ENCODE measurements at regions not wholly inside any gene's neighbourhood (a gene's known extent, or its start where the extent isn't known, plus 50 kb on each side); places are given as distances from the start of the nearest gene placed in this dataset.
"Not testable (repeated sequence)": the region's sequence is repeated elsewhere in the genome, so short reads cannot be mapped to it uniquely, and the experiment has no call there.

DNA sequence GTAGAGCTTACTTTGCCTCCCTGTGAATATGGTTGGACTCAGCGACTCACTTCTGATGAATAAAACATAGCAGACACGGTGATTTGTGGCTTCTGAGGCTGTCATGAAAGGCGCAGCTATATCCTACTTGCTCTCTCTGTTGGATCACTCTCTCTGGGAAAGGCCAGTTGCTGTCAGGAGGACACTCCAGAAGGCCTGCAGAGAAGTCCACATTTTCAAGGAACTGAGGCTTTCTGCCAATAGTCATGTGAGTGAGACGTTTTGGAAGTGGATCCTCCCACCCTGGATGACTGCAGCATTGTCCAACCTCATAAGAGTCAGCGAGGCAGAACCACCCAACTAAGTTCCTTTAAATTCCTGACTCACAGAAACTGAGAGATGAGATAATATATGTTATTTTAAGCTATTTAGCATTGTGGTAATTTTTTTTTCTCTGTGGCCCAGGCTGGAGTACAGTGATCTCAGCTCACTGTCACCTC, 156.0 kb upstream of the MAST4 start:
- no peak overlapping the region for H3K27ac ChIP-seq (ENCODE audit: insufficient read depth in 1 of 2, low read depth in 1 of 2, low read length in 2 of 2, poor library complexity in 1 of 2, severe bottlenecking in 2 of 2)
- POLR2A ChIA-PET: no interaction called here

DNA sequence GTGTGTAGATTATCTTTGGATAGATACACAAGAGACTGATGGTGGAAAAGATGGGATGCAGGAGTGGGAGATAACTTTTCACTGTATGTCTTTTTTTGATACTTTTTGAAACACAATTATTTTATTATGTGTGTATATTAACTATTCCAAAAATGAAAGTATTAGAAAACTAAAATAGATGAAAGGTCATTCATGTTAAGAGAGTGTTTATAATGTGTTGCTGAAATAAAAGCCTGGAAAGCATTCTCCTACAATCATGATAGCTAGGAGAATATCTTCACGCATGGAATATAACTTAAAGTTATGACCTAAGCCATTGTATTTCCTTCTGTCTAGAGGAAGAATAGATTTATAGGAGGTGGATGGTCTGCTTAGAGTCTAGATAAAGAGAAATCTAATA, 154.8 kb upstream of the MAST4 start:
- no CpG with 5 or more reads among the region's 1 CpG for WGBS (ENCODE audit: insufficient coverage)
- H3K4me3 ChIP-seq (ENCODE audit: control insufficient read depth in 1 of 7, extremely low read depth in 1 of 7, insufficient read depth in 4 of 7, low read depth in 2 of 7, low read length in 6 of 7): no peak overlapping the region
- ChIA-PET CTCF (no interaction called here), POLR2A (no interaction called here)
- no peaks in the 10 kb centered on the region for H3K9me3 ChIP-seq (ENCODE audit: control extremely low read depth in 1 of 5, control insufficient read depth in 4 of 5, insufficient read depth in 2 of 5, low read depth in 1 of 5, low read length in 4 of 5)
- H3K27ac ChIP-seq (ENCODE audit: insufficient read depth in 1 of 2, low read depth in 1 of 2, low read length in 2 of 2, poor library complexity in 1 of 2, severe bottlenecking in 2 of 2): no peak overlapping the region
- no peaks in the 10 kb centered on the region for H3K27me3 ChIP-seq (replicated peaks in 2 of 5; ENCODE audit: control insufficient read depth in 4 of 5, insufficient read depth in 5 of 5, low read length in 4 of 5)
- H3K4me1 ChIP-seq (ENCODE audit: control extremely low read depth in 1 of 4, control insufficient read depth in 4 of 4, insufficient read depth in 4 of 4, low read length in 3 of 4): no peaks in the 10 kb centered on the region
- DNase-seq: no peak
- no peaks in the 10 kb centered on the region for H3K36me3 ChIP-seq (ENCODE audit: control insufficient read depth in 4 of 4, insufficient read depth in 4 of 4, low read length in 3 of 4)

More for the DNA sequence above, 156.0 kb upstream of the MAST4 start:
- H3K36me3 ChIP-seq (ENCODE audit: control insufficient read depth in 4 of 4, insufficient read depth in 4 of 4, low read length in 3 of 4): no peaks in the 10 kb centered on the region
- no peaks in the 10 kb centered on the region for H3K27me3 ChIP-seq (replicated peaks in 2 of 5; ENCODE audit: control insufficient read depth in 4 of 5, insufficient read depth in 5 of 5, low read length in 4 of 5)
- no peaks in the 10 kb centered on the region for H3K4me1 ChIP-seq (ENCODE audit: control extremely low read depth in 1 of 4, control insufficient read depth in 4 of 4, insufficient read depth in 4 of 4, low read length in 3 of 4)
- DNase-seq: no peak
- CTCF ChIA-PET: no interaction called here
- no peaks in the 10 kb centered on the region for H3K9me3 ChIP-seq (ENCODE audit: control extremely low read depth in 1 of 5, control insufficient read depth in 4 of 5, insufficient read depth in 2 of 5, low read depth in 1 of 5, low read length in 4 of 5)
- WGBS (ENCODE audit: insufficient coverage): 90% methylated on average over 3 of the region's 5 CpGs
- no peak overlapping the region for H3K4me3 ChIP-seq (ENCODE audit: control insufficient read depth in 1 of 7, extremely low read depth in 1 of 7, insufficient read depth in 4 of 7, low read depth in 2 of 7, low read length in 6 of 7)

DNA sequence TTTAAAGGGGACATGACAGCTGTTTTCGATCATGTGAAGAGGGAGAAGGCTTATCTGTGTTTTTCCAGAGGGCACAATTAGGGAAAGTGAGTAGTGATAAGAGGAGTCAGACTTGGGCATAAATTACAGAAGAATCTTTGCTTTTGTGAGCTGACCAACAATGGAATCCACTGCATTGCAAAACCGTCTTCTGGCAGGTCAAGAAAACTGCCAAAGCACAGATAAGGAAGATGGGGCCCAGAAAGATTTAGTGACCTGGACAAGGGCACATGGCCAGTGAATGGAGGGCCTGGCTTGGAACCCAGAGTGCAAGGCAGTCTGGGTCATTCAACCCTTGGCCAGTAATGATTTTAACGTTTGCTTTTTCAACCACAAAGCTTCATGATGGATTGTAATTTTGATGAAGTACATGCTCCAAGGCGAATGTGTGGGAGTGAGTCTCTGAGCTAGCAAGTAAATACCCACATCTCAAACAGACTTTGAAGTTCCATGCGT, 153.2 kb upstream of the MAST4 start:
- CTCF ChIA-PET: interaction anchor here (1.2 kb wide), 1 partner anchor 135 kb away, joined by 3 read pairs; no protein-coding TSS in a partner anchor
- H3K4me3 ChIP-seq (ENCODE audit: control insufficient read depth in 1 of 7, extremely low read depth in 1 of 7, insufficient read depth in 4 of 7, low read depth in 2 of 7, low read length in 6 of 7): no peak overlapping the region
- no peak overlapping the region for H3K27ac ChIP-seq (ENCODE audit: insufficient read depth in 1 of 2, low read depth in 1 of 2, low read length in 2 of 2, poor library complexity in 1 of 2, severe bottlenecking in 2 of 2)
- H3K4me1 ChIP-seq (ENCODE audit: control extremely low read depth in 1 of 4, control insufficient read depth in 4 of 4, insufficient read depth in 4 of 4, low read length in 3 of 4): no peaks in the 10 kb centered on the region
- WGBS (ENCODE audit: insufficient coverage): 84% methylated on average over 3 of the region's 5 CpGs
- DNase-seq: no peak
- POLR2A ChIA-PET: no interaction called here
- no peaks in the 10 kb centered on the region for H3K9me3 ChIP-seq (ENCODE audit: control extremely low read depth in 1 of 5, control insufficient read depth in 4 of 5, insufficient read depth in 2 of 5, low read depth in 1 of 5, low read length in 4 of 5)
- no peaks in the 10 kb centered on the region for H3K27me3 ChIP-seq (replicated peaks in 2 of 5; ENCODE audit: control insufficient read depth in 4 of 5, insufficient read depth in 5 of 5, low read length in 4 of 5)
- no peaks in the 10 kb centered on the region for H3K36me3 ChIP-seq (ENCODE audit: control insufficient read depth in 4 of 4, insufficient read depth in 4 of 4, low read length in 3 of 4)

DNA sequence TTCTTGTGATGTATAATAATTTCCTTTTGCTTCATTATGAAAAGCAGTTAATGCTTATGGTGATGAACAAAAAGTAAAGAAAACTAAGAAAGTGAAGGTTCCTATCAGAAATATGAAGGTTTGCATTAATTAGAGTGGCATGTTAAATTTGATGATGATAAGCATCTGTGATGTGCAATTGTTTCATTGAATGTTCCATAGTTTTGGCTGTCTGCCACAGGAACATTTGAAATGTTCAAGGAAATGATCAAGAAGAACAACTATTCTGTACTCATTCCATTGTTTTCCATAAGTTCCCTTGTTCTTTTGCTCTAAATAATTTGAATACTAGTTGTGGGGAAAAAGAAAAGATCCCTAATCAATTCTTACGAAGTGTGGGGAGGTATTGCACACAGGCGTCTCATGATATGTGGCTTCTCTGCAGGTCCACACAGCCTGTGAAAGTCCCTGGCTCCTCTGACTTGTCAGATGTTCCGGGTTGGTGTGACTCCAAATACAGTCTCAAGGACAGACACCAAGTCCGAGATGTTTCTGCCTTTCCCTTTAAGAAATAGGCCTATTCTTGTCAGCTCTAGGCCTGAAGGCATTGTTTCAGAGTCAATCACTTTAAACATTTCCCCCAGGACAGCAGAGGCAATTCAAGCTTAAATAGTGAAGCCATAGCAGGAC, 152.6 kb upstream of the MAST4 start:
- no peak overlapping the region for H3K27ac ChIP-seq (ENCODE audit: insufficient read depth in 1 of 2, low read depth in 1 of 2, low read length in 2 of 2, poor library complexity in 1 of 2, severe bottlenecking in 2 of 2)
- ChIA-PET POLR2A (no interaction called here), CTCF (no interaction called here)
- H3K4me3 ChIP-seq (ENCODE audit: control insufficient read depth in 1 of 7, extremely low read depth in 1 of 7, insufficient read depth in 4 of 7, low read depth in 2 of 7, low read length in 6 of 7): no peak overlapping the region
- no peaks in the 10 kb centered on the region for H3K27me3 ChIP-seq (replicated peaks in 2 of 5; ENCODE audit: control insufficient read depth in 4 of 5, insufficient read depth in 5 of 5, low read length in 4 of 5)
- 96% methylated on average over 4 of the region's 4 CpGs for WGBS (ENCODE audit: insufficient coverage)
- H3K9me3 ChIP-seq (ENCODE audit: control extremely low read depth in 1 of 5, control insufficient read depth in 4 of 5, insufficient read depth in 2 of 5, low read depth in 1 of 5, low read length in 4 of 5): no peaks in the 10 kb centered on the region
- no peaks in the 10 kb centered on the region for H3K36me3 ChIP-seq (ENCODE audit: control insufficient read depth in 4 of 4, insufficient read depth in 4 of 4, low read length in 3 of 4)
- no peak for DNase-seq
- H3K4me1 ChIP-seq (ENCODE audit: control extremely low read depth in 1 of 4, control insufficient read depth in 4 of 4, insufficient read depth in 4 of 4, low read length in 3 of 4): no peaks in the 10 kb centered on the region

DNA sequence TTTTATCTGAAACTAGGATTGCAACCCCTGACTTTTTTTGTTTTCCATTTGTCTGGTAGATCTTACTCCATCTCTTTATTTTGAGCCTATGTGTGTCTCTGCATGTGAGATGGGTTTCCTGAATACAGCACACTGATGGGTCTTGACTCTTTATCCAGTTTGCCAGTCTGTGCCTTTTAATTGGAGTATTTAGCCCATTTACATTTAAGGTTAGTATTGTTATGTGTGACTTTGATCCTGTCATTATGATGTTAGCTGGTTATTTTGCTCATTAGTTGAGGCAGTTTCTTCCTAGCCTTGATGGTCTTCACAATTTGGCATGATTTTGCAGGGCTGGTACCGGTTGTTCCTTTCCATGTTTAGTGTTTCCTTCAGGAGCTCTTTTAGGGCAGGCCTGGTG, 148.1 kb upstream of the MAST4 start:
- H3K4me1 ChIP-seq (ENCODE audit: control extremely low read depth in 1 of 4, control insufficient read depth in 4 of 4, insufficient read depth in 4 of 4, low read length in 3 of 4); H3K9me3 ChIP-seq (ENCODE audit: control extremely low read depth in 1 of 5, control insufficient read depth in 4 of 5, insufficient read depth in 2 of 5, low read depth in 1 of 5, low read length in 4 of 5); H3K27ac ChIP-seq (ENCODE audit: insufficient read depth in 1 of 2, low read depth in 1 of 2, low read length in 2 of 2, poor library complexity in 1 of 2, severe bottlenecking in 2 of 2); H3K36me3 ChIP-seq (ENCODE audit: control insufficient read depth in 4 of 4, insufficient read depth in 4 of 4, low read length in 3 of 4); H3K4me3 ChIP-seq (ENCODE audit: control insufficient read depth in 1 of 7, extremely low read depth in 1 of 7, insufficient read depth in 4 of 7, low read depth in 2 of 7, low read length in 6 of 7); DNase-seq; POLR2A ChIA-PET; CTCF ChIA-PET; H3K27me3 ChIP-seq (replicated peaks in 2 of 5; ENCODE audit: control insufficient read depth in 4 of 5, insufficient read depth in 5 of 5, low read length in 4 of 5): not testable (repeated sequence)
- no CpG with 5 or more reads among the region's 1 CpG for WGBS (ENCODE audit: insufficient coverage)

DNA sequence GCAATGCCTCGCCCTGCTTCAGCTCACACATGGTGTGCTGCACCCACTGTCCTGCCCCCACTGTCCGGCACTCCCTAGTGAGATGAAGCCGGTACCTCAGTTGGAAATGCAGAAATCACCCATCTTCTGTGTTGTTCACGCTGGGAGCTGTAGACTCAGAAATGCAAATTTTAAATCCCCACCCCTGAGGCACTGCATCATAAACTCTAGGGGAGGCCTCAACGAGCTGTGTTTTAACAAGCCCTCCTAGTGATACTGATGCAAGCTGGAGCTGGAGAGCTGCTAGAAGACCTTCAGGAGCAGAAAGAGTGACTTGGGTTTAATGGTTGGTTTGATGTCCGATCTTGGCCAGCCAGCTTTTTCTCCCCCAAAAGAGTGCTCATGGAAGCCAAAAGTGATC, 146.0 kb upstream of the MAST4 start:
- no peak for DNase-seq
- H3K27ac ChIP-seq (ENCODE audit: insufficient read depth in 1 of 2, low read depth in 1 of 2, low read length in 2 of 2, poor library complexity in 1 of 2, severe bottlenecking in 2 of 2): no peak overlapping the region
- H3K27me3 ChIP-seq (replicated peaks in 2 of 5; ENCODE audit: control insufficient read depth in 4 of 5, insufficient read depth in 5 of 5, low read length in 4 of 5): no peaks in the 10 kb centered on the region
- peaks cover 0 to 6% (median 0%) of the 10 kb centered on the region in 4 experiments for H3K4me1 ChIP-seq (ENCODE audit: control extremely low read depth in 1 of 4, control insufficient read depth in 4 of 4, insufficient read depth in 4 of 4, low read length in 3 of 4)
- ChIA-PET CTCF (no interaction called here), POLR2A (no interaction called here)
- WGBS (ENCODE audit: insufficient coverage): 100% methylated on average over 5 of the region's 6 CpGs
- H3K9me3 ChIP-seq (ENCODE audit: control extremely low read depth in 1 of 5, control insufficient read depth in 4 of 5, insufficient read depth in 2 of 5, low read depth in 1 of 5, low read length in 4 of 5): peaks cover 0 to 5% (median 0%) of the 10 kb centered on the region in 5 experiments
- H3K4me3 ChIP-seq (ENCODE audit: control insufficient read depth in 1 of 7, extremely low read depth in 1 of 7, insufficient read depth in 4 of 7, low read depth in 2 of 7, low read length in 6 of 7): no peak overlapping the region
- no peaks in the 10 kb centered on the region for H3K36me3 ChIP-seq (ENCODE audit: control insufficient read depth in 4 of 4, insufficient read depth in 4 of 4, low read length in 3 of 4)

DNA sequence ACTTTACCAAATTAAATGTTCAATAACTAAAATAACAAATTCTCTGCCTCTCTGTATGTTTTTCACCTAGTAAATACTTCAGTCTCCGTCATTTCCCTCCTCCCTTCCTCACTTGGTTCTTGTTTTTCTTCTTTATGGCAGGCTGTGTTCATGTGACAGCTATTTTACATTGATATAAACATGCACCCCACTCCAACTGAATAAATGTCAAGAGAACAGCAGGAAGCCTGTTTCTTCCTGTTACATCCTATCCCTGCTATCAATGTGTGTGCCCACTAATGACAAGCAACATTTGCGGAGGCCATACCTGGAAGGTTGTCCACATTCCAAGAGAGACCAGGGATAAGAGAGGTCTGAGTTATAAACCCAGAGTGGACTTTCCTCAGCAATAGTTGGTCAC, 145.2 kb upstream of the MAST4 start:
- Histone ChIP-seq H3K9me3 (ENCODE audit: control extremely low read depth in 1 of 5, control insufficient read depth in 4 of 5, insufficient read depth in 2 of 5, low read depth in 1 of 5, low read length in 4 of 5) (peaks cover 0 to 5% (median 0%) of the 10 kb centered on the region in 5 experiments), H3K27ac (ENCODE audit: insufficient read depth in 1 of 2, low read depth in 1 of 2, low read length in 2 of 2, poor library complexity in 1 of 2, severe bottlenecking in 2 of 2) (no peak overlapping the region), H3K27me3 (replicated peaks in 2 of 5; ENCODE audit: control insufficient read depth in 4 of 5, insufficient read depth in 5 of 5, low read length in 4 of 5) (no peaks in the 10 kb centered on the region), H3K36me3 (ENCODE audit: control insufficient read depth in 4 of 4, insufficient read depth in 4 of 4, low read length in 3 of 4) (no peaks in the 10 kb centered on the region), H3K4me3 (ENCODE audit: control insufficient read depth in 1 of 7, extremely low read depth in 1 of 7, insufficient read depth in 4 of 7, low read depth in 2 of 7, low read length in 6 of 7) (no peak overlapping the region), H3K4me1 (ENCODE audit: control extremely low read depth in 1 of 4, control insufficient read depth in 4 of 4, insufficient read depth in 4 of 4, low read length in 3 of 4) (peaks cover 0 to 6% (median 0%) of the 10 kb centered on the region in 4 experiments)
- no CpG with 5 or more reads among the region's 2 CpGs for WGBS (ENCODE audit: insufficient coverage)
- POLR2A ChIA-PET: no interaction called here
- CTCF ChIA-PET: no interaction called here
- DNase-seq: no peak
